A549 (cell line): ENCODE measurements at regions not wholly inside any gene's neighbourhood (a gene's known extent, or its start where the extent isn't known, plus 50 kb on each side); places are given as distances from the start of the nearest gene placed in this dataset.

Experiments
- ATAC-seq, 2 experiments: fragments of 200-7000 bp in 1 of 2; fragments of >200 bp in 1 of 2; cut with Nextera tagmentation in 1 of 2; cut with Tn5 transposase in 1 of 2; 3 replicates each; pipeline versions ENCODE4 v1.8.0 to v1.9.1; 2018 to 2020; ENCODE audit warnings: mild to moderate bottlenecking in 1 of 2, moderate library complexity in 1 of 2
- CTCF ChIA-PET: fragments of 300-600 bp; sonication (Branson Sonifier 250); formaldehyde crosslinking; extraction: SDS; loops from one replicate; lab custom pipeline; 2021; ENCODE audit warnings: antibody characterized with exemption, inconsistent platforms; lab: Yijun Ruan, JAX
- POLR2A ChIA-PET: fragments of 350-600 bp; formaldehyde crosslinking; extraction: SDS; loops from one replicate; lab custom pipeline; 2021; ENCODE audit warnings: antibody characterized with exemption, inconsistent platforms; lab: Yijun Ruan, JAX
- DNase-seq, 2 experiments: peaks; one replicate each; pipeline versions ENCODE4 v3.0.0 to v3.0.0-alpha.2; 2011 to 2016; ENCODE audit warnings: low read depth in 1 of 2, low spot score in 1 of 2
- FAIRE-seq: peaks from 2 replicates; lab custom pipeline; 2011; peaks lifted over from hg19 to GRCh38; lab: Jason Lieb, UNC
- H3K27ac ChIP-seq, 2 experiments: fragments of >200 bp; sonication (Bioruptor Twin); formaldehyde crosslinking; 3 replicates each; pipeline ENCODE4 v1.5.1; 2016 to 2017
- H3K4me1 ChIP-seq: fragments of >200 bp; sonication (Bioruptor Twin); formaldehyde crosslinking; 3 replicates; pipeline ENCODE4 v1.6.1; 2016
- H3K4me2 ChIP-seq: fragments of >200 bp; sonication (Bioruptor Twin); formaldehyde crosslinking; 3 replicates; pipeline ENCODE4 v1.6.1; 2016
- H3K4me3 ChIP-seq: fragments of >200 bp; sonication (Bioruptor Twin); formaldehyde crosslinking; 3 replicates; pipeline ENCODE4 v1.5.1; 2016
- H3K9me3 ChIP-seq: fragments of >200 bp; sonication (Bioruptor Twin); formaldehyde crosslinking; 3 replicates; pipeline ENCODE4 v1.6.1; 2016
- BHLHE40 ChIP-seq: IDR thresholded peaks from 2 replicates; pipeline ENCODE4 v1.6.1; 2012; ENCODE audit warnings: low read depth, low read length, inconsistent platforms
- CEBPB ChIP-seq, 2 experiments: fragments of >200 bp in 1 of 2; sonication (Bioruptor Twin) in 1 of 2; formaldehyde crosslinking in 1 of 2; IDR thresholded peaks; 2 replicates each; pipeline ENCODE4 v1.6.1; 2012 to 2016
- EP300 ChIP-seq, 2 experiments: fragments of >200 bp; sonication (Bioruptor Twin); formaldehyde crosslinking; IDR thresholded peaks; 2 replicates in 1 of 2; 3 replicates in 1 of 2; pipeline ENCODE4 v1.6.1; 2016 to 2017
- FOSB ChIP-seq: fragments of 250-450 bp; sonication (Bioruptor Pico); IDR thresholded peaks from 2 replicates; pipeline ENCODE4 v1.5.0; 2020; ENCODE audit warnings: mild to moderate bottlenecking, moderate library complexity
- FOXS1 ChIP-seq: fragments of 250-450 bp; sonication (Bioruptor Pico); IDR thresholded peaks from 2 replicates; pipeline ENCODE4 v1.5.0; 2020; ENCODE audit warnings: mild to moderate bottlenecking, moderate library complexity
- HDAC2 ChIP-seq: fragments of 200-600 bp; sonication (generic); IDR thresholded peaks from 2 replicates; pipeline ENCODE4 v1.6.1; 2016
- HEYL ChIP-seq: fragments of 250-450 bp; sonication (Bioruptor Pico); IDR thresholded peaks from 2 replicates; pipeline ENCODE4 v1.8.0; 2021; ENCODE audit warnings: mild to moderate bottlenecking, moderate library complexity
- HOXB13 ChIP-seq: fragments of 250-450 bp; sonication (Bioruptor Pico); IDR thresholded peaks from 2 replicates; pipeline ENCODE4 v1.5.0; 2020; ENCODE audit warnings: low read depth, mild to moderate bottlenecking, moderate library complexity
- HOXB5 ChIP-seq: fragments of 250-450 bp; sonication (Bioruptor Pico); IDR thresholded peaks from 2 replicates; pipeline ENCODE4 v1.5.0; 2020; ENCODE audit warnings: mild to moderate bottlenecking, moderate library complexity
- JUN ChIP-seq, 2 experiments: fragments of >200 bp; sonication (Bioruptor Twin); formaldehyde crosslinking; IDR thresholded peaks; 2 replicates in 1 of 2; 3 replicates in 1 of 2; pipeline ENCODE4 v1.6.1; 2016 to 2017
- KDM1A ChIP-seq: fragments of 200-600 bp; sonication (generic); IDR thresholded peaks from 2 replicates; pipeline ENCODE4 v1.6.1; 2016; ENCODE audit warnings: low read depth, mild to moderate bottlenecking
- MAFK ChIP-seq: fragments of 450-650 bp; IDR thresholded peaks from 2 replicates; pipeline ENCODE4 v1.6.1; 2014; ENCODE audit not compliant: partially characterized antibody
- MYC ChIP-seq: IDR thresholded peaks from 2 replicates; pipeline ENCODE4 v1.6.1; 2012; ENCODE audit warnings: mild to moderate bottlenecking, inconsistent platforms, low read length, improper control_type of control experiment, borderline replicate concordance
- NR3C1 ChIP-seq: fragments of >200 bp; sonication (Bioruptor Twin); formaldehyde crosslinking; IDR thresholded peaks from 3 replicates; pipeline ENCODE4 v1.6.1; 2017
- RAD21 ChIP-seq, 2 experiments: fragments of >200 bp in 1 of 2; sonication (Bioruptor Twin) in 1 of 2; formaldehyde crosslinking in 1 of 2; IDR thresholded peaks in 1 of 2; conservative IDR thresholded peaks in 1 of 2; 2 replicates in 1 of 2; 3 replicates in 1 of 2; pipeline ENCODE4 v1.6.1; 2012 to 2018; ENCODE audit warnings: inconsistent platforms in 1 of 2
- TFCP2L1 ChIP-seq: fragments of 250-450 bp; sonication (Bioruptor Pico); IDR thresholded peaks from 2 replicates; pipeline ENCODE4 v1.5.0; 2021; ENCODE audit warnings: mild to moderate bottlenecking
- TP53 ChIP-seq: fragments of 250-450 bp; sonication (Bioruptor Pico); IDR thresholded peaks from 2 replicates; pipeline ENCODE4 v1.5.0; 2021; ENCODE audit warnings: mild to moderate bottlenecking, moderate library complexity
- USF2 ChIP-seq: fragments of 450-650 bp; IDR thresholded peaks from 2 replicates; pipeline ENCODE4 v1.6.1; 2014; ENCODE audit warnings: antibody characterized with exemption
- ZSCAN20 ChIP-seq: fragments of 250-450 bp; sonication (Bioruptor Pico); IDR thresholded peaks from 2 replicates; pipeline ENCODE4 v1.8.0; 2022; ENCODE audit warnings: mild to moderate bottlenecking, moderate library complexity
- WGBS: methylation state at CpG from one replicate; pipeline ENCODE4 v1.1.6; 2017; ENCODE audit errors: missing lambda C conversion rate; 5-methylcytosine and 5-hydroxymethylcytosine counted together
- TF ChIP-seq, protein P1 (sequence below): fragments of >200 bp; sonication (Bioruptor Twin); formaldehyde crosslinking; IDR thresholded peaks from 3 replicates; pipeline ENCODE4 v1.6.1; 2016

- TF ChIP-seq RAD21 (conservative IDR thresholded peaks at IDR 0.05 in 1 of 2, IDR thresholded peaks at IDR 0.05 in 1 of 2) (no peak), HOXB5 (CRISPR knock-in tag) (no peak), TP53 (CRISPR knock-in tag) (no peak), KDM1A (no peak), CEBPB (IDR thresholded peaks at IDR 0.05) (no peak), FOSB (CRISPR knock-in tag) (no peak), USF2 (no peak), EP300 (IDR thresholded peaks at IDR 0.05) (no peak), HOXB13 (CRISPR knock-in tag) (no peak), FOXS1 (CRISPR knock-in tag) (no peak), BHLHE40 (no peak), MYC (no peak), NR3C1 (no peak), JUN (IDR thresholded peaks at IDR 0.05) (no peak)
- TF ChIP-seq, protein P1, sequence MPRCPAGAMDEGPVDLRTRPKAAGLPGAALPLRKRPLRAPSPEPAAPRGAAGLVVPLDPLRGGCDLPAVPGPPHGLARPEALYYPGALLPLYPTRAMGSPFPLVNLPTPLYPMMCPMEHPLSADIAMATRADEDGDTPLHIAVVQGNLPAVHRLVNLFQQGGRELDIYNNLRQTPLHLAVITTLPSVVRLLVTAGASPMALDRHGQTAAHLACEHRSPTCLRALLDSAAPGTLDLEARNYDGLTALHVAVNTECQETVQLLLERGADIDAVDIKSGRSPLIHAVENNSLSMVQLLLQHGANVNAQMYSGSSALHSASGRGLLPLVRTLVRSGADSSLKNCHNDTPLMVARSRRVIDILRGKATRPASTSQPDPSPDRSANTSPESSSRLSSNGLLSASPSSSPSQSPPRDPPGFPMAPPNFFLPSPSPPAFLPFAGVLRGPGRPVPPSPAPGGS: no peak
- TF ChIP-seq, all 56 proteins: peak for 0
- DNase-seq (no peak), FAIRE-seq (peak; percentile 28), ATAC-seq (no peak)
- Histone ChIP-seq H3K9me3 (no peaks in the 10 kb centered on the region), H3K27ac (no peak overlapping the region), H3K4me3 (no peak overlapping the region), H3K4me2 (no peak overlapping the region), H3K4me1 (no peaks in the 10 kb centered on the region)
- ChIA-PET POLR2A (no interaction called here), CTCF (no interaction called here)
- WGBS: 48% methylated on average over 4 of the region's 4 CpGs
Measured at GRCh38 chr3:117695871-117696645, 986.5 kb downstream of the TUSC7 start.

DNA sequence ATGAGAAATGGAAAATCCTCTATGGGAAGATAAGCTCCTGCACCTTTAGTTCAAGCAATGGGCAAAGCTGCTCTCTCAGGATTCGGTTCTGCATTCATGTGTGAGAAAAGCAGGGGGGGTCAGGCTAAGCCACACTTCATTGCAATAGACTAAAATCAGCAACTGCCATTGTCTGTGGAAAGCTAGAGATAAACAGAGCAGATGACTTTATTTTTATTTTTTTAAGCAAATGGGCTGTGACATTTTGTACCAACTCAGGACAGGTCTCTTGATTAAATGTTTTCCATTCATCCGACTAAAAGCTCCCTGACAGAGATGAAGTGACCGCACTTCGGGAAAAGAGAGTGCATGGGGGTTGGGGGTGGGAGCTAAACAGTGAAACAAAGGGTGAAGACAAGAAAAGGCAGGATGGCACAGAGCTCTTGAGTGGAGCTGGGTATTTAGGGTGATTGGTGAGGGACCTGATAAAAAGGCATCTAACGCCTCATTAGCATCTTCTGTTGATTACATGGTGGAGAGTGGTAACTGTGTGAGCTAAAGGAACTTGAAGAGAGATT is 987.4 kb downstream of the TUSC7 start:
- no peak for DNase-seq
- WGBS: 80% methylated on average over 5 of the region's 5 CpGs

DNA sequence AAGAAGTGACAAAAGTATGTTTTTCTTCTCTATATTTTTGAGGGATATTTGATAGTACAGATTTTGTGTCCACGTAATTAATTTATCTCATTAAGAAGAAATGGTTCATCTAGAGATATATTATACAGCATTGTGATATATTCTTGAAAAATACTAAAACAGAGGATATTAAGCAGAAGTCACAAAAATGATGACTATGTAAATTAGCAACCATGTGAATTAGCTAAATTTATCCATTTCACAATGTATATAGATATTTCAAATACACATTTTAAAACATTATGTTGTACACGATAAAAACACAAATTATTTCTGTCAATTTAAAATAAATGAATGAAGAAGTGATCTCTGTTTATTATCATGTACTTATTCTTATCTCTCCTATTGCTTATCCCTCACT is 989.5 kb downstream of the TUSC7 start:
- TF ChIP-seq MAFK: peak; percentile 84
- no peak for TF ChIP-seq ZSCAN20 (CRISPR knock-in tag)
- Histone ChIP-seq H3K4me1 (no peaks in the 10 kb centered on the region), H3K4me3 (no peak overlapping the region), H3K4me2 (no peak overlapping the region), H3K9me3 (no peaks in the 10 kb centered on the region), H3K27ac (no peak overlapping the region)
- CTCF ChIA-PET: interaction anchor here (1.2 kb wide), 1 partner anchor 18 kb away, joined by 4 read pairs; no protein-coding TSS in a partner anchor
- WGBS: 56% methylated on average over 2 of the region's 2 CpGs
- DNase-seq: no peak
- POLR2A ChIA-PET: no interaction called here
- no peak for FAIRE-seq
- ATAC-seq: no peak

More for the DNA sequence above, 987.4 kb downstream of the TUSC7 start:
- Histone ChIP-seq H3K4me2 (no peak overlapping the region), H3K4me1 (no peaks in the 10 kb centered on the region), H3K27ac (no peak overlapping the region), H3K4me3 (no peak overlapping the region), H3K9me3 (no peaks in the 10 kb centered on the region)
- POLR2A ChIA-PET: no interaction called here
- no peak for ATAC-seq
- no peak for TF ChIP-seq NR3C1
- TF ChIP-seq TFCP2L1 (CRISPR knock-in tag): no peak
- TF ChIP-seq ZSCAN20 (CRISPR knock-in tag): no peak
- no peak for TF ChIP-seq RAD21 (conservative IDR thresholded peaks at IDR 0.05 in 1 of 2, IDR thresholded peaks at IDR 0.05 in 1 of 2)
- TF ChIP-seq FOXS1 (CRISPR knock-in tag): no peak
- TF ChIP-seq HDAC2: no peak
- no peak for TF ChIP-seq MAFK
- no peak for TF ChIP-seq HEYL
- no peak for FAIRE-seq
- CTCF ChIA-PET: no interaction called here
